Fibroblast of skin of left biceps (primary cell): ENCODE measurements at regions not wholly inside any gene's neighbourhood (a gene's known extent, or its start where the extent isn't known, plus 50 kb on each side); places are given as distances from the start of the nearest gene placed in this dataset.

Experiments
- DNase-seq, 2 experiments: peaks; one replicate each; pipeline ENCODE4 v3.0.0-alpha.2; 2013; ENCODE audit warnings: low read depth in 2 of 2

DNA sequence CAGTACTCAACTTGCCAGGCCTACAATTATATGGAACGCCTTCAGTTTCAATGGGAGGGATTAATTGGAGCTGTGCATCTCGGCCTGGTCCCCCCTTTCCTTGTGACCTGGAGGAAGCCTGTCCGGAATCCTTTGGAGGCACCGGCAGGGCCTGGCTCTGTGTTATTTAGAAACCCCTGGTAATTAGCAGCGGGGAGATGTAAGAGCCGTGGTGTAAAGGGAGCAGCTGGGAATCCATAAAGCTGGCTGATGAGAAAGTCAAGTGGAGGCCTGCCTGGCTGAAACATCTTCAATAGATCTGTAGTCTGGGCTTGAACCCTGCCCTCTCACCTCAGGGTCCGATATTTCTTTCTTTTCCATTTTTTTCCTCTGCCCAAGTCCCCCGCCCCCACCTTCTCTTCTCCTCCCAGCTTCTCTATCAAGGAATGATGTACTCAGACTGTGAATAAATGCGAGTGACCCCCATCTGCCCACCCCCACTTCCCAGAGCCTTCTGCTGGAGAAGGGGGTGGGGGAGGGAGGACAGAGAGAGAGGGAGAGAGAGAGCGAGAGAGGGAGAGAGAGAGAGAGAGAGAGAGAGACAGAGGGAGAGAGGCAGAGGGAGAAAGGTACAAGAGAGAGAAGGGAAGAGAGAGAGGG lies 495.5 kb upstream of the ZFHX3 start:
- DNase-seq, result no peak

DNA sequence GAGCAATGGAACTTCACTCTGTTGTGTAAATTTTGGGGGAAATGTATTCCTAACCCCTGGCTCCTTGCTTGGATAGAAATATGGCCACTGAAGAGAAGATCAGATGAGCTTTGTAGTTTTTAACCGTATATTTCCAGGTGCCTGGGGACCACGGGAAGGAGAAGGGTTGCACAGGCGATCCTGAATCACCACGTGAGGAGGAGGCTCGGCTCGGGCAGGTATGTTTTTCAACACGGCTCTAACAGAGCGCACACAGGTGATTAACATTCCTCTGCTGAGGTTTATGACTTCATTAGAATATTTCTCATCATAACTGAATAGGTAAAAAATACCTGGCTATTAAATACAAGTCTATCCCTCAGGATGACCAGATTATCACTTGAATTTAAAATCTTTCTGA lies 495.0 kb upstream of the ZFHX3 start:
- no peak for DNase-seq

DNA sequence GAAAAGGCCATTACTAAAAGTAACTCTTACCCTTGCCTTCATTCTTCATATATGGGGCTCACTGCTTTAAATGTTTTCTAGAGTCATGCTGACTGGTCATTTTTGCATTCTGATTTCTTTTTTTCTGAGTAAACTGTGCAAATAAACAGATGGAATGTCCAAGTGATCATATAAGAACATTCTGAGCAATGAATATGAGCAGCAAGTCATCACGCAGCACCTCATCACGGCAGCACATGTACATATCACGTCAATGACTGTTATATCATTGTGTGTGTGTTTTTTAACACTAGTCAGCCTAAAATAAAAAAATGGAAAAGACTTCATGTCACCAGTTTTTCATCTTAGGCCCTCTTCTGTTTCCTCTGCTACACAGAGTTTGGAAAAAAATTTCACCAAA lies 490.0 kb upstream of the ZFHX3 start:
- no peak for DNase-seq

DNA sequence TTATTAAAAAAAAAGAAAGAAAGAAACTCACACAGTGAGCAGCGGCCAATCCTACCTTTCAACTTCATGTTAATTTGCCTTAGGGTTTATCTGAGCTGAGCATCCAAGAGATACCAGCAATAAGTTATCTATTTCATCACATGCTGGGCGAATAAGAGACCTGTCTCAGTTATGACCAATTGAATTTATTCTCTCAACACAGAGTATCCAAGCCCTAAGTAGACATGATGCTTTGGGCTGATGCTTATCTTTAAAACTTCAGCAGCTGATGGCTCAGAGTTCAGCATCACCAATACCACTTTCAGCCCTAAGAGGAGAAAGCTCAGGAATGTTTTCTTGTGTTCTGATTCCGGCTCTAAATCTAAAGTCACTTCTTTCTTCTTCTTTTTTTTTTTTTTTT lies 489.0 kb upstream of the ZFHX3 start:
- no peak for DNase-seq

DNA sequence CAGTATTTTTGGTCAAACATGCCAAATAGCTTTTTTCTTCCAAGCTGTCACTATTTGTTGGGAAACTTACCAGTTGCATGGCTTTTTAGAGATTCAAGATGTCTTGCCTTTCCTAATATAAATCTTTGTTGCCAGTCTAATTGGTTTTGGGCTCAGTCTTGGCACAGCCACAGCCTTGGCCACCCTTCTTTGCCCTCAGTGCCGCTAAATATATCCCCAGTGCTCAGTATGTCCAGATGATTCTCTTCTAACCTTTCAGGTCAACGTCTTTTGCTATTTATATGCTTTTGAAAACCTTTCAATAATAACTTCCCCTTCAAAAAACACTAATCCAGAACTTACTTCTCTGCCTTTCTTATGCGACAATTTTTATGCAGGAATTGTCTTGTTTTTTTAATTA lies 483.1 kb upstream of the ZFHX3 start:
- no peak for DNase-seq

DNA sequence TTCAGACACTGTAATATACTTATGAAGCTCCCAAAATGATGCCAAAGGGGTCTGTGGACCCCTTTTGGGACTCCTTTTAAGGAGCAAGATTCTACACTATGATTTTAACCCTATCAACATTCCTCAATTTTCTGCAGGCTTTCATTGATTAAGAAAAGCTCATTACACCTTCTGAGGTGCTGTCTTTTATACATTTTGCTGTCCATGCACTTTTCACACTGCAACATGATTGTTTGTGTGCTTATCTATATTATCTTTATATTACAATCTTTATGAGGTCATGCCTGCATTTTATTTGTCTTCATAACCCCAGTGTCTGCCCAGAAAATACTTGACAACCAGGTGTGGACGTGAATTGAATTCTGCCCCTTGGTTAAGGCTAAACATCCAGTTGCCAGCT lies 482.6 kb upstream of the ZFHX3 start:
- DNase-seq, result no peak

DNA sequence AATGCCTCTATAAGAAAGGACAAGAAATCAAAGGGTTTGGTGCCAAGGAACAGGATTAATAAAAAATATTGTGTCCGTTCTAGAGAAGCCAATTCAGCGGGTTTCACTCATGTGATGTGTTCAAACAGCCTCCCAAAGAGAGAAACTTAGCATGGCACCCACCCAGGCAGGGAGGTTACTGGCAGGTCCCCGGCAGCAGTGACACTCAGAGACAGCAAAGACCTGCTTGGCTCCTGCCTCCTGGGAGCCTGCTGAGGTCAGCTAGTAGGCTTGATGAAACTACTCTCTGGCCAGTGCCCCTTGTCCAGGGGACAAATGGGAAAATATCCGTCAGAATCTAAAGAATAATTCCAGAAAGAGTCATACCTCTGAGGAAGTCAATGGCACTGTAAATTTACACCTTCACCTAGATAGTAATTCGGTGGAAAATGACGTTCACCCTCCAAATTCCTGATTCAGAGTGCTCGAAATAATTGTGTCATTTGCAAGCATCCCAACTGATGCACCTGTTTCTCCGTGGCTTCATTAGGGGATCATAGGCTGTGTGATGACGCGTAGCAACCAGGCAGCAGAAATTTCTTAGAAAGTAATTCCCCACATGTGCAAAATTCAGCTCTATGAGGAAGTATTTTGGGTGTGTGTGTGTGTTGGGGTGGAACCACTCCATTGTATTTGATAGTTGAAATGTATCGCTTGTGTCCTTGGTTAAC lies 481.5 kb upstream of the ZFHX3 start:
- no peak for DNase-seq

DNA sequence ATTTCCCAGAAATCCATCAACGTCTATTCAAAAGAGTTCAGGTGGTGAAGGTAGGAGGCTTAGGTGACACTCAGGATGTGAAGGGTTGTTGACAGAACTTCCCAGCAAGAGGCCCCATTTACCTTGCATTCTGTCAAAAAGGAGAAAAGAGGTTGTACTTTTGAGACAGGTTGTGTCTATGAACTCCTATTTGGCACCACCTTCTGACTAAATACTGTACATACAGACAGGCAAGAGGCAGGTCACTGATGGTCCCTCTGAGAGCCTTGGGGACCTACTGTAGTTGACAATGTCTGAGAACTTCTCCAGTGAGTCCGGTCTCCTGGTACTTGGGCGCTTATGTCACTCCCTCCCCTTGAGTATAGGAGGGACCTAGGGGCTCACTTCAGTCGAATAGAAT lies 479.3 kb upstream of the ZFHX3 start:
- DNase-seq, result no peak

DNA sequence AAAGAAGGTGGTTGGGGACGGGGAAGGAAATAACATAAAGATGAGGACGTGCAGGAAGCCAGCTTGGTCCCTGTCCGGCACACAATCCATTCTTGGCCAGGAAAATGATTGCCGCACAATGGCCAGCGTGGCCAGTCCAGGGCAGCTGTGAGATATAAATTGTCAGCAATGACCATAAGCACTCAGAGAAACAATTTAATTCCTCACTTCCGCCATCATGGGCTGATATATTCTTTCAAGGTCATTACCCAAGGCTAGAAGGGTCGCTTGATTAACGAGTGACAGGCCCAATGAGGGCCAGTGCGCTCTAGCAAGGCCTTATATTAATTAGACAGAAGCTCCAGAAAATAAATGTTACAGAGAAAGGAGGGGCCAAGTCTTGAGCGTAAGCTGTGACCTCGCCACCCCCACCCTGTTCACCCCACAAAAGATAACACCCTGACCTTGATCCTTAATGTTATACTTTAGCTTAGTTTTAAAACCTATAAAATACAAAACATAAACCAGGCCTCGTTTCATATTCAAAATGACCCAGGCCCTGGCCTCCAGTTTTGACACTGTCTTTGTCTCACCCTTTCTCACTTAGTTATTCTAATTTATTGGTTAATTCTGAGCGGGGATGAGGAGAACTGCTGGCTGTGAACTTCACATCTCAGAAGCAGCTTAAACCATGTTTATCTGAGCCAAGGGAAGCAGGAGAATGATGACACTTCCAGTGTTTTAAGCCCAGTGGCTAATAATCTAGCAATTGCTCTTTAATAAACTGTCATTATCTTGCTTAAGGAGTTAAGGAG lies 478.3 kb upstream of the ZFHX3 start:
- DNase-seq, result no peak

DNA sequence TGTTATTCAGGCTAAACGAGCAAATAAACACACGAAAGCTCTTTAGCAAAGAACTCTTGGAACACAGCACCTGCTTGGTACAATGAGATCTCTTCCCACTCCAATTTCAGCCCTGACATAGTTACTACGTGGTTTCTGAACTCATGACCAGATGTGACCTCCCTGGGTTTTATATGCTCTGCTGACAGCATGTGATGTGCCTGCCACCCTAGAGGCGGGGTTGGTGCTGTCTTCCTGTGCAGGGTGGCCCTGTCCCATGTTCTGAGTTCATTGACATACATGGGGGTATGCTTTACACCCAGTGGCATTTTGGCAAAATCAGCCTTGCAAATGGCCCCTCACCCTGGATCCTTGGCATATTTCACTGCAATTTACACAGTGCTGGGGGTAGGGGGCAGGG lies 475.3 kb upstream of the ZFHX3 start:
- DNase-seq, result no peak

DNA sequence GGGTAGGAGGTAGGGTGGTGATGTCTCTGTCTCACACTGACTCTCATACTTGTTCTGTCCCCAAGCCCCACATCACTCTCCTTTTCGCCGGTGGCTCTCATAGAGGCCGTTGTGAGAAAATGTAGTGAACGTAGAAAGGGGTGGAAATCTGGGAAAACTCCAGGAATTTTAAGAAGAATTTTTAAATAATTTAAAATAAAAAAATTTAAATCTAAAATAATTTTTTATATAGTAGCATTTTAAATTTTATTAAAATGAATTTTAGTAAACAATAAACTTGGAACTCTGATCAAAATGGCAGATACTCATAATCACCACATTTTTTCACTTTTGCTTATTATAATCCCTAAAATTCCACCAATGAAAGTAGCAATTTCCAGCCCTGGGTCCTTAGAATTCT lies 473.6 kb upstream of the ZFHX3 start:
- DNase-seq, result no peak

DNA sequence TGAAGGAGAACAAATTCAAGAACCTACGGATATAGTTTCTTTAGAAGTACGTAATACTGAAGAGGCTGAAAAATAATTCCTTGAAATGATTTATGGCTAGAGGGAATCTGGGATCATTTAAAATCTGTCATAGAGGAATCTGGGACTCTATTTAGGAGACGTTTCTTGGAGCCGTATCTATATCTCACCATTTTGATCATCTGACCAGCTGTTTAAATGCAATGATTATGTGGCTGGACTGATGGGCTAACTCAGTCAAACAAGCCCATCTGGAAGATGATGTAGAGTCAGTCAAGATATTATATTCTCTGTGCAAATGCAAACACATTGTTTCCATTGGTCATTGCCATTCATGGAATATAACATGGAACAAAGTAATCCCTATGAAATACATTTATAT lies 467.7 kb upstream of the ZFHX3 start:
- no peak for DNase-seq

DNA sequence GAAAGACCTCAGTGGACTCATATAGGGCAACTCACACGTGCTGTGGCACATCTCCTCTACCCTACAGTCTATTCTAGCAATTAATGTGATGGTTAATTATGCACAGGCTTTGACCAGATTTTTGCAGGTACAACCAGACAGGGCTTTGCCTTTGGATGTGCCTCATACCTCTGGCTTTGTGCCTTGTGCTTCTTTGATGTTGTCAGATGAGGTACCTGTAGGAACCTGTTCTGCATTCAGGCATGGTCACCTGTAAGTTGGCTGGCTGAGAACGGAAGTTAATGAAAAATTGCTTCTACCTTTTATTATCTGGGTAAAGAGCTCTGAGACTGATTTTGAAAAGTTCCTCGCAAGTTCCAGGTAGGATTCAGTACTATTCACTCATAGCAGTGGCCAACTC lies 462.9 kb upstream of the ZFHX3 start:
- no peak for DNase-seq

DNA sequence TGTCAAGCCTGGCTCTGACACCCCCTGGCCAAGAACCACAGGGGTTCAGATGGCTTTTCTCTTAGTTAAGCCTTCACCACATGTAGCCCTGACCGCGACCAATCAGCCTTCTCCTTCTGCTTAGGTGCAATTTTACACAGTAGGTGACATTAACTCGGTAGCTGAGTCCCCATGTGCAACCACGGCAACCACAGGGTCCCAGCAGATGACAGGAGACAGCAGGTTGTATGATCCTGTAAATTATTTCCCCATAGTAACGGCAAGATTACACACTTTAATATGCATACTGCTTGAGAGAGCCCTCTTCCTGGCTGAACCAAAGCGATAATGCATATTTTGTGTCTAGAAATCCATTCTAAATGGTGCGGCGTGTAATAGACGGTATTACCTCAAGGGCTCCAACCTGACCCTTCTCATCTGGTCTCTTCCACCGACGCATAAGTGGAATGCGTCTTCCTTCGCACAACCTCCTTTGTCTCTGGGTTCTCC lies 458.7 kb upstream of the ZFHX3 start:
- no peak for DNase-seq

DNA sequence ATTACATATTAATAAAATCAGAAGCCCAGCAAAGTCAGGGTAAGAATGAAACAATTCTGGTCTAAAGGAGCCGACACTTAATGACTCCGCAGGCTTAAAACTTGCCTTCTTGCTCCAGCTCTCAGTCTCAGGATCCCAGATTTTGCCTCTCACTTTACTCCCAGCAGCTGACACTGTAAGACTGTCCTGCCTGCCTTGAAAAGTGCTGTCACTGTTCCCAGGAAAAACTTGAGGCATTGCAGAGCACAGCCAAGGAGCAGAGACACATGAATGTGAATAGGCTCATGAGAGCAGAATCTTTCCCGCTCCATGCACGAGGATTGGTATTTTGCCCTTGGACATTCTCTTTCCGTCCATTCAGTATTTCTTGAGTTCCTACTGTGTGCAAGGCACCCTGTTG lies 457.6 kb upstream of the ZFHX3 start:
- DNase-seq, result no peak

DNA sequence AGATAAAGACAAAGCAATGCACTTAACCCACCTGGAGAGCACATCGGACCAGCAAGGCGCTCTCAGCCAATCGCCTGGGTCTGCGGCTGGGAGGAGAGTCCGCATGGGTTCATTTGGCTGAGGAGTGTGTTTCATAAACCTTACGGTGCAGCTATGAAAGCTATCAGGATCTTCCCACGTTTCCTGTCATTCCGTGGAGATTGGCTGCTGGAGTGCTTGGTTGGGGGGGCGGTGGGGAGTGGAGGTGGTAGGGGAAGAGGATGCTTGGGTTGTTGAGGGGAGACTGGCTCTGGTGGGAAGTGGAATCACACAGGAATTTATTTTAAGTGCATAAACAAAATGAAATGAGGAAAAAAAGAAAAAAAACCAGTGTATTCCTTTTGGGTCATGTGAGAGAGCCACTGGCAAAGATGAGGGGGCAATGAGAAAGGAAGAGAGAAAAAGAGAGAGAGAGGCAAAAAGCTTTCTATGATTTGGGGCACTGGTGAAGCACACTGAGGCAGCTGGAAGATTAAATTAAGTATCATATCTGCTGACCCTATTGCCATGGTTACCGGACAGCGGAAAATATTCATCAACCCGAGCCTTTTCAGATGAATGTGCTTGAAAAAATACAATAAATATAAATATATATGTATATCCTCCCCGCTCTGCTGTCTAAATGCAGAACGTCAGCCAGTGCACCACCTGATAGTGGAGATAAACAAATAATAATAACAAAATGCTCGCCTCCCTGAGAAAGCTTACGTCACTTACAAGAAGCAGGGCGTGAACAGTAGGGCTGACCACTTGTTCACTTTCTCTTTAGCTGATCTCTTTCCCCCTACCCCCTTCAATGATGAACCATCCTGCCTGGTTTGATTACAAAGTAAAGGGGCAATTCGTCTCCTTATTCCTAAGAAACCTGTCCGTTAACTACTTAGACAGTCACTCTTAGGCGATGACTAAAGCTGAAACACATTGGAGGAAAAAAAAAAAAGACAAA lies 457.0 kb upstream of the ZFHX3 start:
- no peak for DNase-seq

DNA sequence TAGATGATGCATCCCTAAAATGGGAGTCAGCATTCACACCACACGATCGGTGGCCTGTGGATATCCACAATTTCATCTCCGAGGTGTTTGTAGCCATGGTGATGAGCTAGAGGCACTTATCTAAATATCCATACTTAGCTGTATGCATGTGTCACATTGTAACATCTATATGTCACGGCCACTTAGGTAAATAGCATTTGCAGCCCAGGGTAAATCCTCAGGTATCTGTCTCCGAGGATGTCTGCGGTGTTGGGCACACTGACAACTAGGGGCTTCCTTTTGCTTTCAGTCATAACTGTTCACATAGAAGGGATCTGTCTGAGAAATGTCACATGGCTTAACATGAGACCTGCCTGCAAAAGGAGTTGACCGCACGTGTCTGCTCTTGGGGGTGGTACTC lies 455.2 kb upstream of the ZFHX3 start:
- no peak for DNase-seq

DNA sequence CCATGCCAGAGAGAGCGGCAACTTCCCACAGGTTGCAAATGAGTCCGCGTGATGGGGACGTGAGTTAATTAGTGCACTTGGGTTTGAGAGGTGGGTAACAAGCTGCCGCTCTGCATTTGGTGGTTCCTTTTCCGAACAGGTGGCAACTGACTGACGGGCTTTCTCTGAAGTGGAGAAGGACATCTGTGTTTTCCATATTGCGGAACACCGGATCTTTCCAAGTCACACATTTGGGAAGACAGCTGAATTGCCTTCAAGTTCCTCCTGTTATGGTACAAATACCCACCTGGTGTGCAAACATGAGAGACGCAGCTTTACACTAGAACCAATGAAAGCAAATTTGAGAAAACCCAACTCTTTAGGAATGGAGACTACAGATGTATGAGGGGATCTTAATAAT lies 451.3 kb upstream of the ZFHX3 start:
- no peak for DNase-seq

DNA sequence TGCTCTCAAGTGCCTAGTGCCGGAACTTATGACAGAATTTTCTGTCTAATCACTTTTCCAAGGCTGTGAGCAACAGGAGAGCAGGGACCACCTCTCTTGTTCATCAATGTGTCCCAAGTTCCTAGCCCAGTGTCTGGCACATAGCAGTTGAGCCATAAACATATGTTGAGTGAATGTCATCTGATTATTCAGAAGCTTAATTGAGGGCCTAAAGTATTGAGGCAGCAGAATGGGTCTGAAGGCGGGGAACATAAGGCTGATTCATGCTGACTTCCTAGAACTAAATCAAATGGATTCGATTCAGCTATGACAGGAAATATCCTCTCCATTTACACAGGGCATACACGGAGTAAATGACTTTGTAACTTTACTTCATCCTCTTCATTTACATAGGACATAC lies 438.0 kb upstream of the ZFHX3 start:
- DNase-seq, result no peak

DNA sequence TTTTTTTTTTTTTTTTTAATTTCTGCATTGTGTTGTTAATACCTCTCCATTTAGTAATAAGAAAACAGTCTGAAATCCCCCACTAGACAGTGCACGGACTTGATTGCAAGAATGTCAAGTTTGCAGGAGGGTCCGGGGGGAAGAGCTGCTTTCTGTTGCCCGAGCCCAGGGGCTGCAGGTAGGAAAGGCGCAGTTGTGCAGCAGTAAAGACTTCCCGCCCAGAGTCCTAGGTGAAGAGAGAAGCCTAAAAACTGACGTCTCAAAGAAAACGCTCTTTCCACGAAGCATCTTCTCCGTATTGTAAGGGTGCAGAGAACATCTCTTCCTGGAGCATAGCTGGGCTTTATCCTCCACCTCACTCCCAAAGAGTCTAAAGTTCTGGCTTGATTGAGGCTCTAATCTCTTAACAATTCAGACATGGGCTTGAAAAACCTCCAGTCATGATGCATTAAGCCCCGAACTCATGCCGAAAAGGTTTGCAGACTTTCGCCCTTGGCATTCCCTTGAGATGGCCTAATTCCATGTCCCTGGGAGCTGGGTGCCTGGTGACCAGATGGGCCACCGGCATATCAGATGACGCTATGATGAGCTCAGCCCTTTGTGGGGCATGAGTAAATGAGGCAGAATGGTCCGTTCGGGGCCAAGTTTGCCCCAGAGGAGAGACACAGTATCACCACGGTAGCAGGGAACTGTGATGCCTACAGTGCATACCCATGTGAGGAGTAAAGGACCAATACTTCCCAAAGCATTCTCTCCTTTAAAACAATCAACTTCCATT lies 436.2 kb upstream of the ZFHX3 start:
- no peak for DNase-seq
